GM18505 (cell line): ENCODE measurements at regions not wholly inside any gene's neighbourhood (a gene's known extent, or its start where the extent isn't known, plus 50 kb on each side); places are given as distances from the start of the nearest gene placed in this dataset.
"Not testable (repeated sequence)": the region's sequence is repeated elsewhere in the genome, so short reads cannot be mapped to it uniquely, and the experiment has no call there.

Experiments used
- ATAC-seq: cut with Tn5 transposase; IDR thresholded peaks from one replicate; pipeline ENCODE4 v1.9.1; 2021; ENCODE audit not compliant: unreplicated experiment
- POLR2A ChIP-seq: IDR thresholded peaks from 4 replicates; pipeline ENCODE4 v1.6.1; 2011; ENCODE audit warnings: borderline replicate concordance; ENCODE audit not compliant: insufficient read depth, insufficient read length; ENCODE audit errors: extremely low read depth

GRCh38 chr2:163155279-163155883, 316.8 kb upstream of the KCNH7 start:
- peak; percentile 80 for ATAC-seq
- no peak for TF ChIP-seq POLR2A

GRCh38 chr2:163142618-163143017, 304.1 kb upstream of the KCNH7 start:
- TF ChIP-seq POLR2A = no peak
- no peak for ATAC-seq

- no peak for ATAC-seq
- TF ChIP-seq POLR2A = no peak
Measured at GRCh38 chr2:163138947-163139346, 300.4 kb upstream of the KCNH7 start.

GRCh38 chr2:163135256-163135655, 296.7 kb upstream of the KCNH7 start:
- no peak for TF ChIP-seq POLR2A
- no peak for ATAC-seq

- TF ChIP-seq POLR2A = no peak
- no peak for ATAC-seq
Measured at GRCh38 chr2:163133602-163134001, 295.0 kb upstream of the KCNH7 start.

- ATAC-seq = peak; percentile 52
- no peak for TF ChIP-seq POLR2A
Measured at GRCh38 chr2:163132850-163133249, 294.3 kb upstream of the KCNH7 start.

GRCh38 chr2:163132207-163132606, 293.6 kb upstream of the KCNH7 start:
- not testable (repeated sequence) for ATAC-seq

GRCh38 chr2:163123526-163123925, 285.0 kb upstream of the KCNH7 start:
- no peak for ATAC-seq

GRCh38 chr2:163122257-163122656, 283.7 kb upstream of the KCNH7 start:
- TF ChIP-seq POLR2A = no peak
- no peak for ATAC-seq

More at GRCh38 chr2:163123526-163123925, 285.0 kb upstream of the KCNH7 start:
- TF ChIP-seq POLR2A = no peak

- no peak for TF ChIP-seq POLR2A
- no peak for ATAC-seq
Measured at GRCh38 chr2:163121483-163121882, 282.9 kb upstream of the KCNH7 start.

GRCh38 chr2:163119966-163120365, 281.4 kb upstream of the KCNH7 start:
- ATAC-seq = no peak
- no peak for TF ChIP-seq POLR2A

- no peak for TF ChIP-seq POLR2A
- no peak for ATAC-seq
Measured at GRCh38 chr2:163086940-163087339, 248.4 kb upstream of the KCNH7 start.

- not testable (repeated sequence) for ATAC-seq
Measured at GRCh38 chr2:163085366-163086024, 246.9 kb upstream of the KCNH7 start.

GRCh38 chr2:163081754-163082153, 243.2 kb upstream of the KCNH7 start:
- TF ChIP-seq POLR2A = no peak
- ATAC-seq = no peak

- TF ChIP-seq POLR2A = no peak
- no peak for ATAC-seq
Measured at GRCh38 chr2:163077241-163077640, 238.7 kb upstream of the KCNH7 start.
